CD14-positive monocyte (primary cell): ENCODE measurements at regions not wholly inside any gene's neighbourhood (a gene's known extent, or its start where the extent isn't known, plus 50 kb on each side); places are given as distances from the start of the nearest gene placed in this dataset.
"Not testable (repeated sequence)": the region's sequence is repeated elsewhere in the genome, so short reads cannot be mapped to it uniquely, and the experiment has no call there.

Source experiments
- DNase-seq, 3 donors: peaks; one replicate each; pipeline ENCODE4 v3.0.0-alpha.2; 2011 to 2022
- H2AFZ ChIP-seq: 2 replicates; pipeline ENCODE4 v1.6.0; 2012; ENCODE audit warnings: mild to moderate bottlenecking, low read depth, low read length, inconsistent platforms; ENCODE audit not compliant: insufficient read depth, poor library complexity, severe bottlenecking
- H3K27ac ChIP-seq, 2 donors: 1 replicate in 1 of 2; 2 replicates in 1 of 2; pipeline ENCODE4 v1.5.1; 2012 to 2013; ENCODE audit warnings: low read length in 2 of 2, control low read depth in 1 of 2, inconsistent platforms in 1 of 2, low read depth in 1 of 2, mild to moderate bottlenecking in 1 of 2
- H3K27me3 ChIP-seq, 2 donors: one replicate each; pipeline versions ENCODE4 v1.6.0 to v1.6.1; 2011 to 2013; ENCODE audit warnings: low read length in 2 of 2; ENCODE audit not compliant: control insufficient read depth in 2 of 2, insufficient read depth in 2 of 2
- H3K36me3 ChIP-seq, 2 donors: replicated peaks in 1 of 2; 1 replicate in 1 of 2; 2 replicates in 1 of 2; pipeline versions ENCODE4 v1.5.1 to v1.6.1; 2012 to 2013; ENCODE audit warnings: low read length in 2 of 2, control low read depth in 1 of 2, inconsistent platforms in 1 of 2, mild to moderate bottlenecking in 1 of 2; ENCODE audit not compliant: insufficient read depth in 2 of 2, control insufficient read depth in 1 of 2
- H3K4me1 ChIP-seq, 2 donors: 1 replicate in 1 of 2; 2 replicates in 1 of 2; pipeline versions ENCODE4 v1.5.1 to v1.6.1; 2012 to 2013; ENCODE audit warnings: low read length in 2 of 2, control low read depth in 1 of 2, inconsistent platforms in 1 of 2, mild to moderate bottlenecking in 1 of 2, moderate library complexity in 1 of 2; ENCODE audit not compliant: insufficient read depth in 2 of 2, control insufficient read depth in 1 of 2
- H3K4me2 ChIP-seq: replicated peaks from 2 replicates; pipeline ENCODE3; 2012; ENCODE audit warnings: low read length, moderate library complexity, mild to moderate bottlenecking; ENCODE audit not compliant: poor library complexity, severe bottlenecking; ENCODE audit errors: extremely low read depth
- H3K4me3 ChIP-seq, 3 experiments: fragments of 200-600 bp in 1 of 3; sonication (generic) in 1 of 3; replicated peaks in 1 of 3; 1 replicate in 2 of 3; 2 replicates in 1 of 3; pipeline ENCODE4 v1.5.1; 2011 to 2013; ENCODE audit warnings: low read length in 3 of 3, mild to moderate bottlenecking in 3 of 3, control low read depth in 2 of 3, low read depth in 2 of 3, inconsistent platforms in 1 of 3, moderate library complexity in 1 of 3
- H3K79me2 ChIP-seq: 2 replicates; pipeline ENCODE4 v1.6.0; 2012; ENCODE audit warnings: mild to moderate bottlenecking, control low read depth, inconsistent platforms, low read length, moderate library complexity; ENCODE audit not compliant: insufficient read depth
- H3K9ac ChIP-seq: 2 replicates; pipeline ENCODE4 v1.6.0; 2017; ENCODE audit warnings: low read length, mild to moderate bottlenecking; ENCODE audit not compliant: insufficient read depth, poor library complexity, severe bottlenecking
- H3K9me3 ChIP-seq, 2 donors: replicated peaks in 1 of 2; 1 replicate in 1 of 2; 2 replicates in 1 of 2; pipeline versions ENCODE4 v1.5.1 to v1.6.1; 2012 to 2013; ENCODE audit warnings: low read length in 2 of 2, control low read depth in 1 of 2; ENCODE audit not compliant: control insufficient read depth in 1 of 2, insufficient read depth in 1 of 2
- H4K20me1 ChIP-seq: 2 replicates; pipeline ENCODE4 v1.6.0; 2012; ENCODE audit warnings: mild to moderate bottlenecking, low read length, control low read depth, moderate library complexity; ENCODE audit not compliant: insufficient read depth
- H3K27ac Mint-ChIP-seq, 7 donors: one replicate each; pipeline ENCODE4 v1.8.0; 2020; ENCODE audit warnings: mild to moderate bottlenecking in 7 of 7, mixed read lengths in 7 of 7, moderate library complexity in 6 of 7, inconsistent platforms in 2 of 7
- H3K27me3 Mint-ChIP-seq, 3 donors: one replicate each; pipeline ENCODE4 v1.8.0; 2021 to 2022; ENCODE audit warnings: low read depth in 3 of 3, mild to moderate bottlenecking in 3 of 3, mixed read lengths in 3 of 3, moderate library complexity in 3 of 3, inconsistent platforms in 1 of 3
- H3K36me3 Mint-ChIP-seq, 2 donors: one replicate each; pipeline ENCODE4 v1.8.0; 2020; ENCODE audit warnings: mixed read lengths in 2 of 2, inconsistent platforms in 1 of 2, mild to moderate bottlenecking in 1 of 2
- H3K4me1 Mint-ChIP-seq: one replicate; pipeline ENCODE4 v1.8.0; 2020; ENCODE audit warnings: mild to moderate bottlenecking, mixed read lengths
- H3K4me3 Mint-ChIP-seq, 2 donors: one replicate each; pipeline ENCODE4 v1.8.0; 2020; ENCODE audit warnings: mild to moderate bottlenecking in 2 of 2, mixed read lengths in 2 of 2, moderate library complexity in 1 of 2
- H3K9me3 Mint-ChIP-seq, 7 donors: one replicate each; pipeline ENCODE4 v1.8.0; 2020 to 2022; ENCODE audit warnings: mixed read lengths in 7 of 7, mild to moderate bottlenecking in 6 of 7, moderate library complexity in 6 of 7, inconsistent platforms in 2 of 7
- WGBS: methylation state at CpG from one replicate; pipeline ENCODE4 v1.1.5; 2013; ENCODE audit warnings: missing lambda C conversion rate; ENCODE audit not compliant: insufficient coverage; 5-methylcytosine and 5-hydroxymethylcytosine counted together
- intact Hi-C, 2 donors: fragments of 100-400 bp; cut with micrococcal nuclease; formaldehyde crosslinking; loops; one replicate each; pipeline versions ENCODE4 v1.15.0 to v1.15.1; 2023
- TF ChIP-seq, protein P1 (sequence below): fragments of 200-600 bp; IDR thresholded peaks from one replicate; pipeline ENCODE4 v1.8.0; 2022; ENCODE audit warnings: antibody characterized with exemption, mild to moderate bottlenecking

- H3K9me3 ChIP-seq = peaks cover 0 to 23% of the 10 kb centered on the region in 2 donors
- H3K27me3 ChIP-seq = no peaks in the 10 kb centered on the region
- H3K4me2 ChIP-seq = no peak overlapping the region
- H2AFZ ChIP-seq = no peak overlapping the region
- Mint-ChIP-seq H3K9me3 (peaks cover 9 to 35% (median 26%) of the 10 kb centered on the region in 7 donors), H3K36me3 (no peaks in the 10 kb centered on the region), H3K27ac (peak overlapping the region in 1 of 7 donors; percentile 63), H3K27me3 (peaks cover 0 to 2% (median 1%) of the 10 kb centered on the region in 3 donors), H3K4me1 (no peaks in the 10 kb centered on the region), H3K4me3 (no peak overlapping the region)
- no peaks in the 10 kb centered on the region for H4K20me1 ChIP-seq
- no peak overlapping the region for H3K4me3 ChIP-seq
- H3K9ac ChIP-seq = no peak overlapping the region
- 98% methylated on average over 13 of the region's 14 CpGs for WGBS
- no peak for DNase-seq
- TF ChIP-seq, protein P1, sequence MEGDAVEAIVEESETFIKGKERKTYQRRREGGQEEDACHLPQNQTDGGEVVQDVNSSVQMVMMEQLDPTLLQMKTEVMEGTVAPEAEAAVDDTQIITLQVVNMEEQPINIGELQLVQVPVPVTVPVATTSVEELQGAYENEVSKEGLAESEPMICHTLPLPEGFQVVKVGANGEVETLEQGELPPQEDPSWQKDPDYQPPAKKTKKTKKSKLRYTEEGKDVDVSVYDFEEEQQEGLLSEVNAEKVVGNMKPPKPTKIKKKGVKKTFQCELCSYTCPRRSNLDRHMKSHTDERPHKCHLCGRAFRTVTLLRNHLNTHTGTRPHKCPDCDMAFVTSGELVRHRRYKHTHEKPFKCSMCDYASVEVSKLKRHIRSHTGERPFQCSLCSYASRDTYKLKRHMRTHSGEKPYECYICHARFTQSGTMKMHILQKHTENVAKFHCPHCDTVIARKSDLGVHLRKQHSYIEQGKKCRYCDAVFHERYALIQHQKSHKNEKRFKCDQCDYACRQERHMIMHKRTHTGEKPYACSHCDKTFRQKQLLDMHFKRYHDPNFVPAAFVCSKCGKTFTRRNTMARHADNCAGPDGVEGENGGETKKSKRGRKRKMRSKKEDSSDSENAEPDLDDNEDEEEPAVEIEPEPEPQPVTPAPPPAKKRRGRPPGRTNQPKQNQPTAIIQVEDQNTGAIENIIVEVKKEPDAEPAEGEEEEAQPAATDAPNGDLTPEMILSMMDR = no peak
- intact Hi-C loops = no loop called here
- no peak overlapping the region for H3K27ac ChIP-seq
- no peaks in the 10 kb centered on the region for H3K79me2 ChIP-seq
- H3K4me1 ChIP-seq = no peaks in the 10 kb centered on the region
- H3K36me3 ChIP-seq = no peaks in the 10 kb centered on the region
These were observed 89.5 kb upstream of the ZNF519 start for GRCh38 chr18:14221689-14222088.

DNA sequence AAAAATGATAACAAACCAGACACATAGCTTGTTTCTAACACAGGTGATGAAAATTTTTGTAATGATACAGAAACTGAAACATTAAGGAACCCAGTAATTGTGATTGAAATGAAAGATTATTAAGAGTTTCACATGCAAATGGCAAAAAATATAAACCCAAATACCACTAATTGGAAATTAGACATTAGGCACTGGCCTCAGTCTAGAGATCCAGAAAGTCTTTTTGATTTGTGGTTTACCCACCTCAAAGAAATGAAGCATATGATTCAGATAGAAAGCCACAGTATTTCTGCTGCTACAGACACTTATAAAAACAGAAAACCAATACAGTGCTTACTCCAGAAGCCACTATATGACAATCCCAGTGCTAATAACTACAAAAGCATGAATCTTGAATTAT is 83.7 kb upstream of the ZNF519 start:
- H3K4me3 Mint-ChIP-seq, H4K20me1 ChIP-seq, H3K9me3 ChIP-seq, H3K4me3 ChIP-seq, DNase-seq, H3K27me3 ChIP-seq, H2AFZ ChIP-seq, H3K9me3 Mint-ChIP-seq, H3K9ac ChIP-seq, H3K27me3 Mint-ChIP-seq, H3K27ac ChIP-seq, H3K36me3 Mint-ChIP-seq, H3K4me1 Mint-ChIP-seq, H3K4me1 ChIP-seq, H3K4me2 ChIP-seq, H3K36me3 ChIP-seq, H3K27ac Mint-ChIP-seq, H3K79me2 ChIP-seq, intact Hi-C loops: not testable (repeated sequence)

DNA sequence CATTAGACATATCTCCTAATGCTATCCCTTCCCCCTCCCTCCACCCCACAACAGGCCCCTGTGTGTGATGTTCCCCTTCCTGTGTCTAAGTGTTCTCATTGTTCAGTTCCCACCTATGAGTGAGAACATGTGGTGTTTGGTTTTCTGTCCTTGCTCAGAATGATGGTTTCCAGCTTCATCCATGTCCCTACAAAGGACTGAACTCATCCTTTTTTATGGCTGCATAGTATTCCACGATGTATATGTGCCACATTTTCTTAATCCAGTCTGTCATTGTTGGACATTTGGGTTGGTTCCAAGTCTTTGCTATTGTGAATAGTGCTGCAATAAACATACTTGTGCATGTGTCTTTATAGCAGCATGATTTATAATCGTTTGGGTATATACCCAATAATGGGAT is 71.2 kb upstream of the ZNF519 start:
- H3K27me3 ChIP-seq, H3K9me3 Mint-ChIP-seq, intact Hi-C loops, H3K27me3 Mint-ChIP-seq, H3K36me3 ChIP-seq, H3K4me1 Mint-ChIP-seq, H3K79me2 ChIP-seq, H3K4me3 ChIP-seq, H3K27ac ChIP-seq, H3K4me1 ChIP-seq, H2AFZ ChIP-seq, DNase-seq, H3K4me2 ChIP-seq, H3K4me3 Mint-ChIP-seq, H4K20me1 ChIP-seq, H3K9ac ChIP-seq, H3K36me3 Mint-ChIP-seq, H3K27ac Mint-ChIP-seq, H3K9me3 ChIP-seq: not testable (repeated sequence)
- no CpG with 5 or more reads among the region's 2 CpGs for WGBS

- H3K36me3 Mint-ChIP-seq, H3K27ac Mint-ChIP-seq: not testable (repeated sequence)
These were observed 58.7 kb upstream of the ZNF519 start for GRCh38 chr18:14190776-14191442.

More at GRCh38 chr18:14190776-14191442, 58.7 kb upstream of the ZNF519 start:
- H3K4me3 Mint-ChIP-seq, H3K79me2 ChIP-seq, intact Hi-C loops, H3K27me3 Mint-ChIP-seq, H3K4me2 ChIP-seq, H3K4me1 ChIP-seq, H3K27ac ChIP-seq, H3K36me3 ChIP-seq, H2AFZ ChIP-seq, DNase-seq, H3K27me3 ChIP-seq, H3K9me3 Mint-ChIP-seq, H3K4me3 ChIP-seq, H4K20me1 ChIP-seq, H3K9me3 ChIP-seq, H3K9ac ChIP-seq, H3K4me1 Mint-ChIP-seq: not testable (repeated sequence)
- WGBS = 100% methylated on average over 2 of the region's 3 CpGs
